Fibroblast of upper back skin (primary cell): ENCODE measurements at regions not wholly inside any gene's neighbourhood (a gene's known extent, or its start where the extent isn't known, plus 50 kb on each side); places are given as distances from the start of the nearest gene placed in this dataset.

Experiments used
- DNase-seq: peaks from one replicate; pipeline ENCODE4 v3.0.0-alpha.2; 2013

DNA sequence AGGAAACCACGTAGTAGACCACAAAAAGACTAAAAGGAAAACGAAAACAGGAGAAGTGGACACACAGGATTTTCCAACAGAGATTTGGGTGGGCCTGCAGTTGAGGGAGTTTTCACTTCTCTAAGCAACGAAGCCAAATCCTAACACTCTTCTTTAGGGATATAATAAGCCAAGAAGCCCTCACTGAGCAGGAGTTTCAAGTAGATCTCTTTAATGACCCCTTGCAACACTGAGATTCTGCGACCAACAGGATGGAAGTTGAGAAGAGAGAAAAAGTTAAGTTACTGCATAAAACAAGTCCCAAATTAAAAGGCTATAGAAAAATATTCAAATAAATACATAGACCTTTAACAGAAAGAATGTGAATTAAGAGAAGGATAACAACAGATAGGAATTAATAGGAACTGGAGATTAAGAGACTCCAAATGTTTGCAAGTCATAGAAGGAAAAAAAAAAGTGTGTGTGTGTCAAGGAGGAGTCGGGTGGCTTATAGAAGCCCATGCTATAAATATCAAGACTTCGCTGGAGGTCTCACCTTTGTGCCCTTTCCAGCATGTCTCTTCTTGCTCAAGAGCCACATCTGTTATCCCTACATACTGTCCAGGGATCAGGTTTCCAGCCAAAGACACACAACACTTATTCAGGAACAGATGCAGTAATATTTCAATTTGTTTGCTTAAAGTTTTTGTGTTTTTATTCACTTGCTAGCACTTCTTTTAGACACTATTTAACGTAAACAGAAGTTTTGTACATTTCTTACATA lies 69.4 kb upstream of the ARHGAP28 start:
- DNase-seq = peak; percentile 65

DNA sequence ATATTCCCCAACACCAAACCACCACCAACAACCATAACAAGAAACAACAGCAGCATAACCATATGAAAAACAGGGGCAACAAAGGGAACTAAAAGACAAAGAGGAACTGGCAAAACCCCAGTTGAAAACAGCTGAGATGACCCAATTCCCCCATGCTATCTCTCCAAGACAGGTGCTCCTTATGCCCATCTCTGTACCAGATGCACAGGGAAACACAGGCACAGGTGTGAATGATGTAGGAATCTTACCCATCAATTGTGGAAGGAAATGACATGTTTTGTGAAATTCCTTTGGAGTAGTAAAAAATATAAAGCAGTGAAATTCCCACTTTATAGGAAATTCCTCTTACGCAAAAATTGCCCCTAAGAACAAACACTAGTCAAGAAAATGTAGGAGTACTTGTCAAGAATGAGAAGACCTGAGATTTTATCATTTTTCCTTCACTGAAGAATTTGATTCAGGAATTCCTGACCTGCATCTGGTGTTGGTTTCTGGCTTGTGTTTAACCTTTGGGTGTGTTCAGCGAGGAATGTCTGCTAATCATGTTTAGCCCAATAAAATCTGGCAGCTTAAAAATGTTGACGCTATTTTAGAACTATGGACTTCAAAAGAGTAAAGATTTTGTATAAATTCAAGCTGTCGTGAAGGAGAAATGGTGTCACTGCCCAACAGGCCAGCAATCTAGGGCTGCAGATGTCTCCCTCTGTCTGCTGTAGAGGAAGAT lies 67.7 kb upstream of the ARHGAP28 start:
- peak; percentile 54 for DNase-seq

DNA sequence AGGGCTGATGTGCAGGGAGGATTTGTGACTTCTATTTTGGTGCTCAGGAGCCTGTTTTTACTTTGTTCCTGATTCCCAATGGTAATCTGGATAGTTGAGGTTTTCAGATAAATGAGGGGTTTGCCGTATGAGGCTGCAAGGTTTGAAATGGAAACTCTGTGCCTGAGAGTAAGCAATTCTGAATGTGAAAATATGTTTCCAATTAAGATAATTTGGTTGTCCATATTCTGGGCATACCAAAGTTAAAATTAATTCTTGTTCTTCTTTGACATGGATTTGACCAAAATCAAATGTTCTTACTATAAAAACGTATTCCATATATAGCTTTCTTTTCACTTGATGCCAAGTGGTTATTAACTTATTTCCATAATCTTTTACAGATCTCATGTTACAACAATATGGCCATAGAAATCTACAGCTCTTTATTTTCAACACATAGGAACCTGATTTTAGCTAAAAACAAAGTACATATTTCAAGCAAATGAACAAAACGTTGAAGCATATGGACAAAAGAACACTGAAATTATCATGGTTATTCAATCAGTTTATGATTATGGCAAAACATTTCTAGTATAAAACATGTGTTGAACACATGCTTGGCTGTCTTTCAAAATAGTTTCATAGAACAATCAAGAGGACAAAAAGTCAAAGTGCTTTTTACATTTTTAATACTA lies 63.4 kb upstream of the ARHGAP28 start:
- DNase-seq = peak; percentile 57

DNA sequence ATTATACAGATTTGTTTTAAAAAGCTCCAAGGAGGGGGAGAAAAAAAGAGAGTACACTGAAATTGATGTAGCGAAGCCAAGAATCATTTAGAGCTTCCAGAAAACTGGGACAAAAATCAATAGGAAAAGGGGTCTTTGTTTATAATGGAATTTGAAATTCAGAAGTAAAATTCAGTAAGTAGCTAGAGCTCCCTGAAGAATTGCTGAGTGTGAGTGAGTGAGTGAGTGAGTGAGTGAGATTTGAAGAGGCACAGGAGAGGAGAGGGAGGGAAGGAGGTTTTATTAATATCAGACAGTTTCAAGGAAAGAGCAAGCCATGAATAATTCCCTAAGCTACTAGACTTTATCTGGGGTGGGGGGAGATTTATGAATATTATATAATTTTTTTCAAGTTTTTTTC lies 60.7 kb upstream of the ARHGAP28 start:
- no peak for DNase-seq

DNA sequence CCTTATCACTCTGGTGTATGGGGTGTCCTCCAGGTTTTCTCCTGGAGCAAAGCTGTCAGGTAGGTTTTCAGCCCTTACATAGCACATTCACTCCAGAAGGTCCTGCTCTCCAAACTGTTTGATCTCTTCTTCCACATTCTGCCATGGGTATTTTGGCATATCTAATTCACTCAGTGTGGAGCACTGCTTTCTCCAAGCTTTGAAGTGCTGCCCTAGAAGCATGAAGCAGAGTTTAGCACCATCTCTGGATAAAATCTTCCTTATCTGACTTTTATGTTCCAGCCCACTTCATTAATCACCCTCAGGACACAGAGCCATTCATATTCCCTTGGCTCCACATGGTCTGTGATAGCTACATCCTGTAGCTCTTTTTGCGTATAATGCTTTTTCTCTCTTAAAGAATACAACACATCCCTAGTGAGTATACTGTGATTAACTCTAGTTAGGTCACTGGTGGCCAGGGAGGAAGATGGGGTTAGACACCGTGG lies 56.7 kb upstream of the ARHGAP28 start:
- no peak for DNase-seq

DNA sequence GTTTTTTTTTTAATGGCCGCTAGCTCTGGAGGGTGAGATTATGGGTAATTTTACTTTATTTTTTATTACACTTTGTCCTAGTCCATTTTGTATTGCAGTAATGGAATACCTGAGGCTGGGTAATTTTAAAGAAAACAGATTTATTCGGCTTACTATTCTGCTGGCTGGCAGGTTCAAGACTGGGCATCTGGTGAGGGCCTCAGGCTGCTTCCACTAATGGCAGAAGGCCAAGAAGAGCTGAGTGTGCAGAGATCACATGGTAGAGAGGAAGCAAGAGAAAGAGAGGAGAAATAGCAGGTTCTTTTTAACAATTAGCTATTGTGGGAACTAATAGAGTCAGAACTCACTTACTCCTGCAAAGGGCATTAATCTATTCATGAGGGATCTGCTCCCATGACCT lies 52.4 kb upstream of the ARHGAP28 start:
- no peak for DNase-seq

DNA sequence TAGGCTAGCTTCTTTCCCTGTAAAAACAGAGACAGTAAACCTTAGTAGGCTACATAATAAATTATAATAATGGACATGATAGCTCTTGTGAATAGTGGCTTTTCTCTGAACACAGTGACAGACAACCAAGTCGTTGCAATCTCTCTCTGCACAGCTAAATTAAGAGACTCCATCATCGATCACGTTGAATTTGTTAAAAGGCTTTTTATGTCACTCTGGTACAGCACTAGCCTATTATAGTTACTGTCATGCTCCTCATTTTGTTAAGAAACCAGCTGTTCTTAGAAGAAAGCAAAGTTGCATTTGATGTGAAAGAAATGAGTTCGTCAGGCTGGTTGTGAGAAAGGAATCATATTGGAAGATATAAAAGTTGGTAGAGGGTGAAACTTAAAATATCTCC lies 50.3 kb upstream of the ARHGAP28 start:
- no peak for DNase-seq
